Activated CD4-positive, alpha-beta T cell treated with anti-CD3 and anti-CD28 coated beads for 4 hours (primary cell): ENCODE measurements at regions not wholly inside any gene's neighbourhood (a gene's known extent, or its start where the extent isn't known, plus 50 kb on each side); places are given as distances from the start of the nearest gene placed in this dataset.
"Not testable (repeated sequence)": the region's sequence is repeated elsewhere in the genome, so short reads cannot be mapped to it uniquely, and the experiment has no call there.

Experiments
- DNase-seq, 2 donors: peaks; one replicate each; pipeline ENCODE4 v3.0.0-alpha.2; 2020

- DNase-seq = no peak
Measured at GRCh38 chr18:60319129-60319528, 53.4 kb downstream of the MC4R start.

GRCh38 chr18:60311676-60312360 lies 60.8 kb downstream of the MC4R start:
- no peak for DNase-seq

DNA sequence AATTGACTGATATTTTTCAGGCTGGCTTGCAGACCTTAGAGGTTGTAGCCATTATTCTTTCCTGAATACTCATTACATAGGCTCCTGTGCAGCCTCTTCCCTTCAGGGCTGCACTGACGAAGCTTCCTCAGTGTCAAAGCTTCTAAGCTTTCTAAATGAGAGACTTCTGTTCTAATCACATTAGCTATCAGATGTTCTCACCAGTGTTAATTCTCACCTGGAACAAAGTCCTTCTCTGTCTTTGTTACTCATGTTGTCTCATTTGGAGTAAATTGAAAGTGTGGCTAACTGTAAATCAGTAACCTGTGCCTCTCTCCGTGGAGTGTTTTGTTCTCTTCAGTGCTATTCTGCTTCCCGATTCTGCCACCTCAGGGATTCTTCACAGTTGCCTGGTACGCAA lies 76.9 kb downstream of the MC4R start:
- no peak for DNase-seq

DNA sequence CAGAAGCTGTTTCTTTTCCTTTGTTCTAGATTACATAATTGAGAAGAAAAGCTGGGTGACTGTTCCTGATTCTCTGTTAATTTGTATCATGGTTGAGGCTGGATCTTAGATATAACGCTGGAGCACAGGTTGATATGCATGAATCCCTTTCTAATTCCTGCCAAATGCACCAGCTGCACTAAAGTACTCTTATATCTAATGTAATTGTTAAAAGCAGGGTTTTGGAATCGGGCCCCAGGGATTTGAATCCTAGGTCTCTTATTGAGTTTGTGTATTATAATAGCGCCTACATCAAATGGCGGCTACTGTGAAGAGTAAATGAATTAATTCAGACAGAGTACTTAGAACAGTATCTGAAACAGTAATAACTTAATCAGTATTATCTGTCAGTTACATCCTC lies 80.4 kb downstream of the MC4R start:
- DNase-seq = no peak

DNA sequence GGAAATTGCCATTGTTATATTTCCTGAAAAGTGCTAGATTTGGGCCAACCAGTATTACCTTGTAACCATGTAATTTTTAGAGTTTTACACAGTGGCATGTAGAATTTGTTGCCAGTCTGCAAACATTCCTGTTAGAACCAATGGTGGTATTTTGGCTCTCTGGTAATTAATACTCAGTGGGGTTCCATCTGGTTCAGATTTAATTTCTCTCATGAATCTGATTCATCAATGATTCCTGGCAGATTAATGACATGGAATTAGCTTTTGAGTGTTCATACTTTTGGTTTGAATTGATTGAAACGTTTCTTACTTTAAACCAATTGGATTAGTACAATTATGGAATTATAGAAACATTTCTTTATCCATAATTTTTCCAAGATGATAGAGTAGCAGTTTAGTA lies 93.2 kb downstream of the MC4R start:
- DNase-seq = no peak

DNA sequence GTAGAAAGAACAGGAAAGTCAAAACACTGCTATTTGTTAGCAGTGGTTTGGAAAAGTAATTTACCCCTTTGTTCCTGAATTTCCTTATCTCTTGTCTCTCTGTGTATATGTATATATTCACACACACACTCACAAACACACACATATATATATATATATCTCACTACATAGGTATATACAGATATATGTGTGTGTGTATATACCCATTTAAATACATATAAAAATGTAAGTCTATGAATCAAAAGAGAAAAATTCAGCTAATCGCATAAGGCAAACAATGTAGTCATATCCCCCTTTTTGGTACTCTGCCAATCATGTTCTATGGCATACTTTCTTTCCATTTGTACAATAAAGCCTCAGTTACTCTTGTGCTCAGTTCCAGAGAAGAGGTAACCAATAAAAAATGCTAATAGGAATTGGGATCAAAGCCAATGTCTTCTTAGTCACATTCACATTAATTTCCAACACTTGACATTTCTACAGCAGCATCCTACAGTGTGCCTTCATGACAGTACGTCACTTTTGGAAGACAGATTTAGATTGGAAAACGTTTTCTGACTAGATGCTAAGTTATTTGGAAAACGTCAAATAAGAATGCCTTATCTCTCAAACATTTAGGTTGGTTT lies 94.6 kb downstream of the MC4R start:
- DNase-seq = no peak

DNA sequence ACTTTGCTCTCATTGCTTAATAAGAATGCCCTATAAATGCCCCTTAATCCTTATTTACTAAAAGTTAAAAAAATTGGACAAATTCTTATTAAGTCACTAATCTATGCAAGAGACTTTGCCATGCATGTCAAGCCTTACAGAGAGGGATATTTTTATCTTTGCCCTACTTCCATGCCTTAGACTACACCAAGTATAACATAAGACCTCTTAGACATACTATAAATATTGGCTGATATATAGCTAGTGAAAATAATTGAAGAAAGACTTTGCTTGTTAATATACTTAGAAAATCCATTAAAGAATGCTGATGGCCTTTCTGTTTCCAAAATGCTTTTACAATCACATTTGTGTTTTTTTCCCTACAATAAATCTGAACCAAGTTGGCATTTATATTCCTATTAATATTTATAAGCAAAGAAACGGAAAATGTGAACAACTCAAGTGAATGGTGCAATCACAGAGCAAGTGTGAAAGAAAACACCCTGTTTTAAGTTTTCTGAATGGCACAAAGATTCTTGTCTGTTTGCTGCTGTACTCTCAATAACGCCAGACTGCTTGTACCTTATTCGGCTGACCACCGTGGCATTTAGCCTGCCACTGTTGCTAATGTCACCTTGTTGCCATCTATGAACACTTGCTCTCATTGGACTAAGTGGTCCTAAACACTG lies 105.0 kb downstream of the MC4R start:
- DNase-seq = no peak

- no peak for DNase-seq
Measured at GRCh38 chr18:60266558-60266957, 106.0 kb downstream of the MC4R start.

DNA sequence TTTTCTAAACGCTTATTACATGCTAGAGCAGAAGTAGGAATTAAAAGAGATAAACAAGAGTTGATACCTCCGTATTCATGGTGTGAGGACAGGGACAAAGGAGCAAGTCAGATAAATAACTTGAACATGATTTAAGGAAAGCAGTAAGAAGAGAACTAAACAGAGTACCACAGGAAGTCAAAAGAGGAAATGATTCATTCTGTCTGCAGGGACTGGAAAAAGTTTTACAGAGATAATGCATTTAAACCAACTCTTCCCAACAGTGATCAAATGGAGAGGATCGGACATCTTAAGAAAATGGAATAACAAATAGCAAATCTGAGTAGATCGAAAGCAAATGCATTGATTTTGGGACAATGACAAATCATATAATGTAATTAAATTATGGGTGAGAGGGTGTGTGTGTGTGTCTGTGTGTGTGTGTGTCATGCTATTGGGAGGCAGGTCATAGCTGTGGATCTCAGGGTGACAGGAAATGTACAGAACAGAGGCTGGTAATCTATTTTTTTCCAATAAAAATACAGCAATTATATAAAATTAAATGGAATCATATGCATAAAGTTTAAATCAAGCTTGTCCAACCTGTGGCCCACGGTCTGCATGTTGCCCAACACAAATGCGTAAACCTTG lies 113.4 kb downstream of the MC4R start:
- DNase-seq = no peak

DNA sequence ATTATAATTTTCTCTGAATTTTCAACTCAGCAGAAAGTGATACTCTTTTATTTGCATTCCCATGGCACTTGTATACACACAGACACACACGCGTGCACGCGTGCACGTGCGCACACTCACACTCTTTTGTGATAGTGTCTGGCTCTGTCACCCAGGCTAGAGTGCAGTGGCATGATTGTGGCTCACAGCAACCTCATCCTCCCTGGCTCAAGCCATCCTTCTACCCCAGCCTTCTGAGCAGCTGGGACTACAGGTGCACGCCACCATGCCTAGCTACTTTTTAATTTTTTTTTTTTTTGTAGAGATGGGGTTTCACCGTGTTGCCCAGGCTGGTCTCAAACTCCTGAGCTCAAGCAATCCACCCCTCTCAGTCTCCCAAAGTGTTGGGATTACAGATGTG lies 123.2 kb downstream of the MC4R start:
- no peak for DNase-seq

DNA sequence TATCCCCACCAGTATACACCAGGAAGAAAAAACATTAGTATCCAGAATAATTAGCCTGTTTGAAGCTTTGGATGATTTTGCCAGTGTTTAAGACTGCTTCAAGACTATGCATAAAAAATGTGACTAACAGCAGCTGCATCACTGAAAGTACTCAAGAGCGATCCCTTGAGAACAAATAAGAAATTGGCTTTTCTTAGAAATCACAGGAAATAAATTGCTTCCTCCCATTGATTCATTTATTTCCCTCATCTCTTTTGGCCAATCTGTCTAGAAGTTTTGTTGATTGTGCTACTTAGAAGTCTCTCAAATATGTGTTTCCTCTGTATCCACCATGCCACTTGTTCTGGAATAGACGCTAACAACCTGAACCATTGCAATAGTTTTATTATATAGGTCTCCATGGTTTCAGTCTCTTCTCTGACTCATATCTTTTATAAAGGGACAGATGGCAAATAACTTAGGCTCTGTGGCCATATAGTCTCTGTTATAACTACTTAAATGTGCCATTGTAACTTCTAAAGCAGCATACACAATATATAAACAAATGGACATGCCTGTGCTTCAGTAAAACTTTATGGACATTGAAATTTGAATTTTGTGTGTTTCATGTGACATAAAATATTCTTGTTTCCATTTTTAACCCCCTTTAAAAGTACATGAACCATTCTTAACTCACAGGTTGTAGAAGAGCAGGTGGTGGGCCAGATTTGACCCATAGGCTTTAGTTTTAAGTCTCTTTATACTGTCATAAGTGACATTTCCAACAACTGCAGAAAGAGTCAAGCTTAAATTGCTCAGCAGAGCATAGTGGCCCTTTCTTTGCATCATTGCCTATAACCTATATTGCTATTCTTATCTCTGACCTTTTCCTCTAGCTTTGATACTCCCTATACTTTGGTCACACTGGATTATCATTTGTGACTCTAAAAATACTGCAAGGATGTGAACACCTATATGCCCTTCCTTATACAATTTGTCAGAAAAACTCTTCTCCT lies 123.9 kb downstream of the MC4R start:
- DNase-seq = no peak

- DNase-seq = no peak
Measured at GRCh38 chr18:60247103-60247502, 125.5 kb downstream of the MC4R start.

DNA sequence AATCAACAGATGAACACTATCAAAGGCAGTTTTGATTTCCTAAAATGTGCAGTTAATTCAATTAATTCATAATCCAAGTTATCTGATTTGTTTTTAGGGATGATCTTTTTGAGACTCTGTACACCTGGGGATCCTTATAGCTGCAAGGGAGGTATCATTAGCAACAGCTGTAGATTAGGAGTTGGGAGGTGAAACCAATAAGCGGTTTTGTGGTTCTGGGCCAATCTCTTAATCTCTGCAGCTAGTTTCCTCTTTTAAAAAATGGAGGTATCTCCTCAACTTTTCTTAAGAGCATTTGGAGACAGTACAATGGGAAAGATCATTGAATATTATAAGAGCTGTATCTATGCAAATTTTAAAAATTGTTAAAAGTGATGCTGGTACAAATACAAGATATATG lies 126.0 kb downstream of the MC4R start:
- DNase-seq = no peak

- no peak for DNase-seq
Measured at GRCh38 chr18:60245096-60245495, 127.5 kb downstream of the MC4R start.

DNA sequence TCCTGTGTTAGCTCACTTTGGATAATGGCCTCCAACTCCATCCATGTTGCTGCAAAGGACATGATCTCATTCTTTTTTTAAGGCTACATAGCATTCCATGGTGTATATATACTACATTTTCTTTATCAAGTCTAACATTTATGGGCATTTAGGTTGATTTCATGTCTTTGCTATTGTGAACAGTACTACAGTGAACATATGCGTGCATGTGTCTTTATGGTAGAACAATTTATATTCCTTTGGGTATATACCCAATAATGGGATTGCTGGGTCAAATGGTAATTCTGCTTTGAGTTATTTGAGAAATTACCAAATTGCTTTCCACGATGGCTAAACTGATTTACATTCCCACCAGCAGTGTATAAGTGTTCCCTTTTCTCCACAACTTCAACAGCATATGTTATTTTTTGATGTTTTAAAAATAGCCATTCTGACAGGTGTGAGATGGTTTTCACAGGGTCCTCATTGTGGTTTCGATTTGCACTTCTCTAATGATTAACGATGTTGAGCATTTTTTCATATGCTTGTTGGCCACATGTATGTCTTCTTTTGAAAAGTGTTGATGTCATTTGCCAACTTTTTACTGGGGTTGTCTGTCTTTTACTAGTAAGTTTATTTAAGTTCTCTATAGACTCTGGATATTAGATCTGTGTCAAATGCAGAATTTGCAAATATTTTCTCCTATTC lies 133.4 kb downstream of the MC4R start:
- DNase-seq = not testable (repeated sequence)

DNA sequence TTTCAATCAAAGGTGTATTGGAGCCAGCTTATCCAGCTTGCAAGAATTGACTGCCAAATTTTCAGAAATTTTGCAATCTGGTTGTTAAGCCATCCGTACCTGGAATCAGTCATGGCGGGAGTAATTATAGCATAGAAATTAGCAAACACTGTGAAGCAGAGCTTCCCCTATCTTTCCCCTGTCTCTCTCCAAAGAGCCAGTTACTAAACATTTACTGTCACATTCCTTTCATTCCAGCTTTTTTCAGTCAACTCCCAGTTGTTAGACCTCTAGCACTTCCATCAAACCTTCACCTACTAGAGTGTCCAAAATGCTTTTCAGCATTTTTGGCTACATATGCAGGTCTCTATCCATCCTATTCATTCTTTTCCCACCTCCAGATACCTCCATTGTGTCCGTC lies 137.4 kb downstream of the MC4R start:
- no peak for DNase-seq

- DNase-seq = no peak
Measured at GRCh38 chr18:60232541-60232940, 140.0 kb downstream of the MC4R start.

DNA sequence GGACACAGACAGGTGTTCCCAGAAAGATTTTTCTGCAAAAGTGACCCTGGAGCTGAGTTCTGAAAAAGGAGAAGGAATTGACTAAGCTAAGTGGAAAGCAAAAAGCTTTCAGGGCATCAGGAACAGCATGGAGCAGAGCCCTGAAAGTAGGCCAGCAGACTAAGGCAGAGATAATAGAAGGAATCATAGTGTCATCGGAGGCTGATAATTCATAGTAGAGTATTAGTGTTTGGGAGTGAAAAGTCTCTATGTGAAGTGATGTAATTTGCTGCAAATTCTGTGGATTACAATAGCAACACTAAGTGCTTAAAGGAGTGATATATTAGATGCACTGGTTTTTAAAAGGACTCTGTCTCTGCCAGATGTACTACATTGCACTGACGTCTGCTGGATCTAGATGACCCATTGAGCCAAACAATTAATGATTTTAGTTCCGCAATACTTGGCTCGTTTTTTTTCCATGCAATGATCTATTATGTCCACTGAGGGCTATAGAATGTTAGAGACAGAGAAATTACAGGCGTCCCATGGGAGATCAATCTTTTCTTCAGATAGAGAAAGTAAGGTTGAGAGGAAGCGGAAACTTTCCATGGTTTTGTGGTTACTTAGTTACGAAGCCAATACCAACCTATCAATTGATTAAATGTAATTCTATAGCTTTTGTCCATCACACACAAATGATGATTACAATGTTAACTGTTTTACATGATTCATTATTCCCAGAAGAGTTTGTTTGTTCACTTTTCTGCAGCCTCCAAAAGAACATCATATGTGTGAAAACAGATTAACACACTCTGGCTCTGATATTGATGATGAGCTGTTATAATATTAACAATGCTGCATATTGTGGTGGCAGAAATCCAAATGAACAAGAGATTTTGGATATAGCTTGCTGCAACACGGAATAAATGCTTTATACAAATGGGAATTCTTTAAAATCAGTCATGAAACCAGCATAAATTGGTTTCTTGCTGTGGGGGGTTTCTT lies 143.7 kb downstream of the MC4R start:
- DNase-seq = no peak

GRCh38 chr18:60215432-60215831 lies 157.1 kb downstream of the MC4R start:
- DNase-seq = no peak

DNA sequence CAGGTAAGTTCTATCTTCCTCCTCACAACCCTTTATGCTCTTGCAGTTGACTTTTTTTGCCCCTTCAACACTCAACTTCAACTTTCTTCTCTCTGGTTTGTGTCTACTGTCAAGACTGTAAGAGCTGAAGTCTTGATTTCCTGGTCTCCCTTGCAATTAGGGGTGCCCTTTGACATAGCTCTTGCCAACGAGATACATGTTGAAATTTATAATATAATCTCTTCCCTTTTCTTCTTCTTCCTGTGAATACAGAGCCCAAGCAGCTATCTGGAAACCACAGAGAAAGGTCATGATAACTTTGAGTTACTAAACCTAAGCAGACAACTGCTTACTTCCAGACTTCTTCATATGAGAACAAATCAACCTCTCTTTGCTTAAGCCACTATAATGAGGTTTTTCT lies 163.5 kb downstream of the MC4R start:
- no peak for DNase-seq

DNA sequence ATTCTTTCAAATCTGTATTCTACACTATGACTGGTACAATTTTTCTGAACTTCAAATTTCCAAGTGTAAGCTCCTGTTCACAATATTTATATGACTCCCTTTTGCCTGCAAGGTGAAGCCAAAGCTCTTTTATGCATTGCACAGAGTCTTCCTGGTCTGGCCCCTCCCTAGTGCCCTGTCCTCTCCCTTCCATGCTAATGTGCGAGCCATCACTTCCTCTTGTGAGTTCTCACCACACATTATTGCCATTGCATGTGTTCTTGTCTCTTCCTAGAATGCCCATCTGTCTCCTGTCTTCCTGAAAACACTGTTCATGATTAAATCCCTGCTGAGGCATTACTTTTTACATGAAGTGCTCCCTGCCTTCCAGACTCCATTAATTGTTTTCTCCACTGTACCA lies 169.9 kb downstream of the MC4R start:
- no peak for DNase-seq
